CD4-positive, alpha-beta T cell (primary cell): ENCODE measurements at regions not wholly inside any gene's neighbourhood (a gene's known extent, or its start where the extent isn't known, plus 50 kb on each side); places are given as distances from the start of the nearest gene placed in this dataset.

ENCODE experiments used
- ATAC-seq: fragments of 200-7000 bp; cut with Tn5 transposase; one replicate; pipeline ENCODE4 v1.10.0; 2022; ENCODE audit warnings: mild to moderate bottlenecking; ENCODE audit not compliant: poor library complexity
- CTCF ChIA-PET: fragments of 350-600 bp; sonication (Branson Sonifier 250); formaldehyde crosslinking; loops from one replicate; lab custom pipeline; 2021; ENCODE audit warnings: antibody characterized with exemption, inconsistent platforms; lab: Charles Lee
- POLR2A ChIA-PET: fragments of 350-600 bp; sonication (Branson Sonifier 250); formaldehyde crosslinking; loops from one replicate; lab custom pipeline; 2021; ENCODE audit warnings: antibody characterized with exemption, inconsistent platforms; lab: Charles Lee
- DNase-seq, 14 experiments: peaks; one replicate each; pipeline ENCODE4 v3.0.0-alpha.2; 2013 to 2020; ENCODE audit warnings: mixed read lengths in 2 of 14
- H3K27ac ChIP-seq, 2 donors: one replicate each; pipeline versions ENCODE4 v1.5.1 to v1.7.0; 2013; ENCODE audit warnings: low read length in 2 of 2, low read depth in 1 of 2, mild to moderate bottlenecking in 1 of 2
- H3K27me3 ChIP-seq, 2 experiments: 1 replicate in 1 of 2; 2 replicates in 1 of 2; pipeline versions ENCODE4 v1.6.1 to v1.7.0; 2013; ENCODE audit warnings: low read length in 2 of 2, control low read depth in 1 of 2, mild to moderate bottlenecking in 1 of 2, moderate library complexity in 1 of 2; ENCODE audit not compliant: insufficient read depth in 2 of 2, control insufficient read depth in 1 of 2
- H3K36me3 ChIP-seq: one replicate; pipeline ENCODE4 v1.6.1; 2013; ENCODE audit warnings: low read length, control low read depth; ENCODE audit not compliant: insufficient read depth
- H3K4me1 ChIP-seq: one replicate; pipeline ENCODE4 v1.6.1; 2013; ENCODE audit warnings: low read length, control low read depth; ENCODE audit not compliant: insufficient read depth
- H3K4me3 ChIP-seq: one replicate; pipeline ENCODE4 v1.5.1; 2013; ENCODE audit warnings: mild to moderate bottlenecking, low read length, moderate library complexity
- H3K9me3 ChIP-seq, 2 experiments: 1 replicate in 1 of 2; 2 replicates in 1 of 2; pipeline versions ENCODE4 v1.6.1 to v1.7.0; 2013; ENCODE audit warnings: low read length in 2 of 2, mild to moderate bottlenecking in 2 of 2, control low read depth in 1 of 2, moderate library complexity in 1 of 2; ENCODE audit not compliant: control insufficient read depth in 1 of 2, insufficient read depth in 1 of 2
- H3K27ac Mint-ChIP-seq: one replicate; pipeline ENCODE4 v1.8.0; 2020; ENCODE audit warnings: mixed read lengths
- H3K27me3 Mint-ChIP-seq: one replicate; pipeline ENCODE4 v1.8.0; 2021; ENCODE audit warnings: mixed read lengths
- H3K36me3 Mint-ChIP-seq: one replicate; pipeline ENCODE4 v1.8.0; 2021; ENCODE audit warnings: low read depth, mixed read lengths
- H3K4me1 Mint-ChIP-seq: one replicate; pipeline ENCODE4 v1.8.0; 2021; ENCODE audit warnings: low read depth, mixed read lengths
- H3K4me3 Mint-ChIP-seq: one replicate; pipeline ENCODE4 v1.8.0; 2020; ENCODE audit warnings: mild to moderate bottlenecking, mixed read lengths
- H3K9me3 Mint-ChIP-seq: one replicate; pipeline ENCODE4 v1.8.0; 2020; ENCODE audit warnings: mixed read lengths
- intact Hi-C, 2 experiments: fragments of 100-400 bp; cut with DNase I in 1 of 2; cut with micrococcal nuclease in 1 of 2; formaldehyde crosslinking; loops; one replicate each; pipeline versions ENCODE4 v1.15.1 to v1.9.0; 2023 to 2025; cut with DNase I, micrococcal nuclease
- TF ChIP-seq, protein P1 (sequence below): fragments of 200-600 bp; IDR thresholded peaks from one replicate; pipeline ENCODE4 v1.8.0; 2022; ENCODE audit warnings: antibody characterized with exemption, mild to moderate bottlenecking

DNA sequence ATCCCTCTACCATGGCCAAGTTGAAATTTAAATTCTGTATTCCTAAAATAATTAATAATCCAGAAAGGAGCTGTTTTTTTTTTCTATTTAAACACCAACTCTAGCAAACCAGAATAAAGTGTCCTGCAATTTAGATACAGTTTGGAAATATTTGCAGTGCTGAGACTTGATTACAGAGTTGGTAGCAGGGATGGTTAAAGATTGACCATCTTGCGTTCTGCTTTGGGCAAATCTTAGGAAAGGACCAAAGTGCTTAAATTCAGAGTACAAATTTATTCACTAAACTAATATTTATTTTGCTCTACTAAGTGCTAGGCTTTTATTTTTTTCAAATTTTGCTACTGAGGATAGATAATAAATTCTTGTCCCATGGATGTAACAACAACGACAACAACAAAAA is 180.2 kb upstream of the AADAT start:
- TF ChIP-seq, protein P1, sequence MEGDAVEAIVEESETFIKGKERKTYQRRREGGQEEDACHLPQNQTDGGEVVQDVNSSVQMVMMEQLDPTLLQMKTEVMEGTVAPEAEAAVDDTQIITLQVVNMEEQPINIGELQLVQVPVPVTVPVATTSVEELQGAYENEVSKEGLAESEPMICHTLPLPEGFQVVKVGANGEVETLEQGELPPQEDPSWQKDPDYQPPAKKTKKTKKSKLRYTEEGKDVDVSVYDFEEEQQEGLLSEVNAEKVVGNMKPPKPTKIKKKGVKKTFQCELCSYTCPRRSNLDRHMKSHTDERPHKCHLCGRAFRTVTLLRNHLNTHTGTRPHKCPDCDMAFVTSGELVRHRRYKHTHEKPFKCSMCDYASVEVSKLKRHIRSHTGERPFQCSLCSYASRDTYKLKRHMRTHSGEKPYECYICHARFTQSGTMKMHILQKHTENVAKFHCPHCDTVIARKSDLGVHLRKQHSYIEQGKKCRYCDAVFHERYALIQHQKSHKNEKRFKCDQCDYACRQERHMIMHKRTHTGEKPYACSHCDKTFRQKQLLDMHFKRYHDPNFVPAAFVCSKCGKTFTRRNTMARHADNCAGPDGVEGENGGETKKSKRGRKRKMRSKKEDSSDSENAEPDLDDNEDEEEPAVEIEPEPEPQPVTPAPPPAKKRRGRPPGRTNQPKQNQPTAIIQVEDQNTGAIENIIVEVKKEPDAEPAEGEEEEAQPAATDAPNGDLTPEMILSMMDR, result no peak
- no peaks in the 10 kb centered on the region for H3K36me3 ChIP-seq
- DNase-seq (no peak), ATAC-seq (no peak)
- no peaks in the 10 kb centered on the region for H3K27me3 Mint-ChIP-seq
- H3K27me3 ChIP-seq, result no peaks in the 10 kb centered on the region
- POLR2A ChIA-PET, result no interaction called here
- peaks cover 4% of the 10 kb centered on the region for H3K9me3 Mint-ChIP-seq
- H3K9me3 ChIP-seq, result peaks cover 0 to 6% of the 10 kb centered on the region in 2 experiments
- H3K27ac ChIP-seq, result no peak overlapping the region
- H3K4me1 ChIP-seq, result no peaks in the 10 kb centered on the region
- no peaks in the 10 kb centered on the region for H3K4me1 Mint-ChIP-seq
- H3K36me3 Mint-ChIP-seq, result no peaks in the 10 kb centered on the region
- no peak overlapping the region for H3K27ac Mint-ChIP-seq
- intact Hi-C loops, result no loop called here
- no peak overlapping the region for H3K4me3 Mint-ChIP-seq
- H3K4me3 ChIP-seq, result no peak overlapping the region
- CTCF ChIA-PET, result no interaction called here

DNA sequence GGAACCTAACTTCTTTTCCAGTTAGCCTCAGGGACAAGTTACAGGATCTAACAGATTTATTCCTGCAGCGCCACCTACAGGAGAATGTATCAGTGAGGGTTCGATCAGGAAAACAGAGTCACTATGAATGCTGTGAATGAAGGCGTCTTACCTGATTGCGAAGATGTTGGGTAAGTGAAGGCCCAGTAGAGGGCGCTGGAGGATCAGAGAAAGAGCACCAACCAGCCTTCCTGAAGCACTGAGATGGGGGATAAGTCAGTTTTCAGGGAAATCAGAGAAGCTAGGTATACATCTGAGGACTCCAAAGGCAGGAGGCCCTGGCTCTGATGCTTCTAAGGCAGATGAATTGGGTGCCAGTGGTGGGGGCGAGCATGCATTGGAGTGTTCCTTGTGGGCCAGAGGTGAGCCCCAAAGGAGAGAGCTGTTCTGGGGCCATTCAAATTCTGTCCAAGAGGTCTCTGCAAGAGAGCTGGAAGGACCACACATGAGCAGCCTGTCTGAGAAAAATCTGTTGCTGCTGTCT is 169.9 kb upstream of the AADAT start:
- ATAC-seq, result no peak

DNA sequence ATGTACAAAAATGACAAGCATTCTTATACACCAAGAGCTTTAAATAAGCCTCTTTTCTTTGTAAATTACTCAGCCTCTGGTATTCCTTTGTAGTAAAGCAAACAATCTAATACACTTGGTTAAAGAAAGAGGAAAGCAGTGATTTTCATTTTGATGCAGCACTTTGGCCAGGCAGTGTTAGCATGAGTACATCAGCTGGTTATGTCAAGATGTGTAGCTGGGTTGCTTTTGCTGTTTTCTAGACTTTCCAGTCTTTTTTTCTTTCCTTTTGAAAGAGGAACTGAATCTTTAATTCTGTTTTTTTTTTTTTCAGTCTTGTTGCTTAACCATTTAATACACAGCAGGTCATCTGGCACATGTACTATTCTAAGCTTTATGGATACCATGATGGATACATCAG is 167.1 kb upstream of the AADAT start:
- TF ChIP-seq, protein P1, result no peak
- no peaks in the 10 kb centered on the region for H3K4me1 Mint-ChIP-seq
- H3K27me3 ChIP-seq, result no peaks in the 10 kb centered on the region
- POLR2A ChIA-PET, result no interaction called here
- H3K4me3 ChIP-seq, result no peak overlapping the region
- H3K9me3 ChIP-seq, result no peaks in the 10 kb centered on the region
- no peaks in the 10 kb centered on the region for H3K4me1 ChIP-seq
- H3K27ac Mint-ChIP-seq, result no peak overlapping the region
- H3K4me3 Mint-ChIP-seq, result no peak overlapping the region
- DNase-seq (no peak), ATAC-seq (no peak)
- H3K27ac ChIP-seq, result no peak overlapping the region
- no peaks in the 10 kb centered on the region for H3K36me3 ChIP-seq
- H3K36me3 Mint-ChIP-seq, result no peaks in the 10 kb centered on the region
- intact Hi-C loops, result no loop called here
- CTCF ChIA-PET, result no interaction called here
- no peaks in the 10 kb centered on the region for H3K9me3 Mint-ChIP-seq
- H3K27me3 Mint-ChIP-seq, result no peaks in the 10 kb centered on the region

More for the DNA sequence above, 169.9 kb upstream of the AADAT start:
- TF ChIP-seq, protein P1, result no peak
- ChIA-PET POLR2A (interaction anchor here (0.6 kb wide), 1 partner anchor 1297 kb away, joined by 3 read pairs; no protein-coding TSS in a partner anchor), CTCF (no interaction called here)
- H3K36me3 Mint-ChIP-seq, result no peaks in the 10 kb centered on the region
- no peak overlapping the region for H3K27ac ChIP-seq
- no peaks in the 10 kb centered on the region for H3K9me3 ChIP-seq
- no peaks in the 10 kb centered on the region for H3K27me3 Mint-ChIP-seq
- peak in 5 of 14 experiments; percentile 0 to 22 (median 5) for DNase-seq
- no peaks in the 10 kb centered on the region for H3K27me3 ChIP-seq
- H3K36me3 ChIP-seq, result no peaks in the 10 kb centered on the region
- no peaks in the 10 kb centered on the region for H3K4me1 Mint-ChIP-seq
- H3K27ac Mint-ChIP-seq, result no peak overlapping the region
- H3K4me3 ChIP-seq, result no peak overlapping the region
- intact Hi-C loops, result no loop called here
- H3K9me3 Mint-ChIP-seq, result no peaks in the 10 kb centered on the region
- no peak overlapping the region for H3K4me3 Mint-ChIP-seq
- no peaks in the 10 kb centered on the region for H3K4me1 ChIP-seq
